PC-9 (cell line): ENCODE measurements at regions not wholly inside any gene's neighbourhood (a gene's known extent, or its start where the extent isn't known, plus 50 kb on each side); places are given as distances from the start of the nearest gene placed in this dataset.

ENCODE experiments used
- CTCF ChIP-seq: fragments of 200-600 bp; sonication (generic); conservative IDR thresholded peaks from 2 replicates; pipeline ENCODE4 v1.6.1; 2017; ENCODE audit warnings: mixed run types, antibody characterized with exemption, mild to moderate bottlenecking, moderate library complexity
- EZH2 ChIP-seq: fragments of 200-600 bp; sonication (generic); IDR thresholded peaks from 2 replicates; pipeline ENCODE4 v1.8.0; 2017; ENCODE audit warnings: antibody characterized with exemption, low read depth

- TF ChIP-seq EZH2, result no peak
- TF ChIP-seq CTCF, result no peak
Measured at GRCh38 chr11:116517584-116517983, 255.2 kb downstream of the BUD13 start.
